Stimulated activated CD8-positive, alpha-beta memory T cell treated with anti-CD3 and anti-CD28 coated beads, Interleukin-4, amount 100 ng/mL, for 48 hours (primary cell): ENCODE measurements at regions not wholly inside any gene's neighbourhood (a gene's known extent, or its start where the extent isn't known, plus 50 kb on each side); places are given as distances from the start of the nearest gene placed in this dataset.
"Not testable (repeated sequence)": the region's sequence is repeated elsewhere in the genome, so short reads cannot be mapped to it uniquely, and the experiment has no call there.

ENCODE experiments used
- DNase-seq: peaks from one replicate; pipeline ENCODE4 v3.0.0-alpha.2; 2020

GRCh38 chr15:69660658-69661405 is 208.2 kb downstream of the RPLP1 start:
- no peak for DNase-seq

- no peak for DNase-seq
Measured at GRCh38 chr15:69661446-69661845, 208.8 kb downstream of the RPLP1 start.

GRCh38 chr15:69661871-69662644 is 209.4 kb downstream of the RPLP1 start:
- peak; percentile 21 for DNase-seq

GRCh38 chr15:69662645-69663000 is 210.0 kb downstream of the RPLP1 start:
- no peak for DNase-seq

- no peak for DNase-seq
Measured at GRCh38 chr15:69663441-69663840, 210.8 kb downstream of the RPLP1 start.

- no peak for DNase-seq
Measured at GRCh38 chr15:69663982-69664381, 211.4 kb downstream of the RPLP1 start.

- no peak for DNase-seq
Measured at GRCh38 chr15:69664572-69665571, 212.3 kb downstream of the RPLP1 start.

- DNase-seq, result no peak
Measured at GRCh38 chr15:69665641-69666111, 213.1 kb downstream of the RPLP1 start.

GRCh38 chr15:69666441-69666882 is 213.8 kb downstream of the RPLP1 start:
- peak; percentile 56 for DNase-seq

GRCh38 chr15:69666921-69667811 is 214.5 kb downstream of the RPLP1 start:
- DNase-seq, result no peak

- DNase-seq, result no peak
Measured at GRCh38 chr15:69668039-69668705, 215.6 kb downstream of the RPLP1 start.

- peak; percentile 38 for DNase-seq
Measured at GRCh38 chr15:69668963-69669362, 216.3 kb downstream of the RPLP1 start.

GRCh38 chr15:69669446-69669845 is 216.8 kb downstream of the RPLP1 start:
- DNase-seq, result no peak

- no peak for DNase-seq
Measured at GRCh38 chr15:69673291-69673881, 220.8 kb downstream of the RPLP1 start.

- no peak for DNase-seq
Measured at GRCh38 chr15:69675731-69676130, 223.1 kb downstream of the RPLP1 start.

- DNase-seq, result no peak
Measured at GRCh38 chr15:69677403-69677802, 224.8 kb downstream of the RPLP1 start.

- peak; percentile 74 for DNase-seq
Measured at GRCh38 chr15:69679623-69680228, 227.1 kb downstream of the RPLP1 start.

- DNase-seq, result not testable (repeated sequence)
Measured at GRCh38 chr15:69684823-69685222, 232.2 kb downstream of the RPLP1 start.

- no peak for DNase-seq
Measured at GRCh38 chr15:69685512-69686452, 233.2 kb downstream of the RPLP1 start.
